Caki2 (cell line): ENCODE measurements at regions not wholly inside any gene's neighbourhood (a gene's known extent, or its start where the extent isn't known, plus 50 kb on each side); places are given as distances from the start of the nearest gene placed in this dataset.
"Not testable (repeated sequence)": the region's sequence is repeated elsewhere in the genome, so short reads cannot be mapped to it uniquely, and the experiment has no call there.

Experiments used
- DNase-seq: peaks from one replicate; pipeline ENCODE4 v3.0.0-alpha.2; 2015; ENCODE audit warnings: low read depth
- in situ Hi-C: cut with HindIII; loops from 2 replicates; pipeline ENCODE4 v1.10.0; 2016; ENCODE audit warnings: low sequenced_read_pairs, low pct_unique_long_range_greater_than_20kb, mixed read lengths

- no peak for DNase-seq
- in situ Hi-C loops = no loop called here
Observed at GRCh38 chr6:113009682-113010081, 662.6 kb downstream of the RFPL4B start.

GRCh38 chr6:113010196-113010989, 663.3 kb downstream of the RFPL4B start:
- no peak for DNase-seq
- in situ Hi-C loops = no loop called here

DNA sequence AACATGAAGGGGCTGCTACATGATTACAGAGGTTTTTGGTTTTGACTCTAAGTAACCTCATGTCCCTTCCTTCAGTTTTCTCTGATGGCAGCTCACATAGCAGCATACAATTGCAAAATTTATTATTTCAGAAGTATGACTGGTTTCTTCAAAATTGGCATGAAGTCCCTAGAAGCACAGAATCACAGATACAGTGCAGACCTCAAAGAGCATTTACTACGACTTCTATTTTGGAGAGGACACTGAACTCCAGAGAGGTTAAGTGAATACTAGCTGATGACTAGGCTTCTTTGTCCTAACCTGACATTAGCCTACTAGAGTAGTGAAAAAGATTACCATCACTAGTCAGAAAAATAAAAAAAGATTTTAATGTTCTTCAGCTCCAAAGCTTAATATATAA, 664.3 kb downstream of the RFPL4B start:
- DNase-seq = no peak
- in situ Hi-C loops = no loop called here

- no peak for DNase-seq
- in situ Hi-C loops = no loop called here
Observed at GRCh38 chr6:113011801-113012200, 664.7 kb downstream of the RFPL4B start.

- DNase-seq = no peak
- in situ Hi-C loops = no loop called here
Observed at GRCh38 chr6:113015249-113015648, 668.1 kb downstream of the RFPL4B start.

DNA sequence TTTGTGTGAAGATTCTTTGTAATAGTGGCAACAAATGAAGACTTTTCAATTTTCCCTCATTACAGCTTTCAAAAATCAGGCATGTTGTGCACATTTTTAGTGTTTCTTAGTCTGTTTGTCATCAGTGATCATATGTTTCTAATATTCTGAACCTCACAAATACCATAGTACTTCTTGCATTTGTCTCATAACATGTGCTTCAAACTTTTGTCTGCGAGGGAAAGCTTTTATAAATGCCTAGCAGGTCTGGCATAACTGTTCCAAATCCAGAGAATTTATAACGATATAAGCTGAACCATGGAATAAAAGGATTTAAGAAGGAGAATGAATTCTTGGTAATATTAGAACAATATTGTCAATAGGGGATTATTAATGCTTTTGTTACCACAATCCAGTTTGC, 670.2 kb downstream of the RFPL4B start:
- in situ Hi-C loops = no loop called here
- DNase-seq = no peak

DNA sequence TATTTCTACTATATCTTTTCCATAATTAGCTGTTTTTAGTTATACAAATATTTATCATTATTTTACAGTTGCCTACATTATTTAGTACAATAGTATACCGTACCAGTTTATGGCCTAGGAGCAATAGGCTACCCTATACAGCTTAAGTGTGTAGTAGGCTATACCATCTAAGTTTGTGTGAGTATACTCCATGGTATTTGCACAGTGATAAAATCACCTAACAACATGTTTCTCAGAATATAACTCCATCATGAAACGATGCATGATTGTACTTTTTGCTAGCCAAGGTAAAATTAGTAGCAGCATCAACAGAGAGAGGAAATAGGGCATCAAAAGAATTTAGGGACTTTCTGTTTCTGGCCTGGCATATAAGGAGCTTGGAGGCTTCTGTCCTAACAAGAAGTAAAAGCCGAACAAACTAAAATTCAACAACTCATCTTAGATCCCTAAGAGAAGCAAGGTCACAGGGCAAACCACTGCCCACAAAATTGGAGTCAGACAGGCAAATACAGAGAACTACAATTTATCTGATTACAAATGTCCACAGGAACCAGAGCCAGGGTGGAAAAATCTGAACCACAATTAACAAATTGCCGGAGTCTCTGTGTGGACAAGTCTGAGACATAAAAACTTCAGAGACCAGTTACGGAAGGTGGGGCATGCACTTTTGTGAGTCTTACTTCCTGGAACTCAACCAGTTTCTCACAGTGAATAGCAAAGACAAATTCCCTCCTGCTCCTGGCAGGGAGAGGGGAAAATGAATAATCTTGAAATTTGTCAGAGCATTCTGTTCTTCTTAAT, 671.4 kb downstream of the RFPL4B start:
- peak; percentile 1 for DNase-seq
- in situ Hi-C loops = no loop called here

DNA sequence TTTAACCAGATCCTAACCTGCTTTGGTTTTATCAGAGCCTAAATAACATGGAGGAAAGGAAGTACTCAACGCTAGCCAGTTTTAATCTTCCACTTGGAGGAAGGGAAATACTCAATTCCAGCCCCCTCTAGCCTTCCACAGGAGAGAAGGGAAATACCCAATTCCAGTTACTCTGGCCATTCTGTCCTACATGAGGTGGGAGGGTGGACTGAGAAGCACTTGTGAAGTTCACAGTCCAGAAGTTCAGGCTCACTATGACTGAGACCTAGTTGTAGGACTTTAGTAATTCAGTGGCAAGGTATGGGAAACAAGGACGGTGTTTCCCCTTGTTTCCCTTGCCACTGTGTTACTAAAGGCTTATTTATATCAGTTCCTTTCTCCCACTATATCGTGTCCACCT, 672.0 kb downstream of the RFPL4B start:
- no peak for DNase-seq
- in situ Hi-C loops = no loop called here

- no peak for DNase-seq
- in situ Hi-C loops = no loop called here
Observed at GRCh38 chr6:113027780-113028179, 680.6 kb downstream of the RFPL4B start.

- in situ Hi-C loops, DNase-seq: not testable (repeated sequence)
Observed at GRCh38 chr6:113029161-113029560, 682.0 kb downstream of the RFPL4B start.

GRCh38 chr6:113031591-113032238, 684.6 kb downstream of the RFPL4B start:
- DNase-seq = no peak
- in situ Hi-C loops = no loop called here

DNA sequence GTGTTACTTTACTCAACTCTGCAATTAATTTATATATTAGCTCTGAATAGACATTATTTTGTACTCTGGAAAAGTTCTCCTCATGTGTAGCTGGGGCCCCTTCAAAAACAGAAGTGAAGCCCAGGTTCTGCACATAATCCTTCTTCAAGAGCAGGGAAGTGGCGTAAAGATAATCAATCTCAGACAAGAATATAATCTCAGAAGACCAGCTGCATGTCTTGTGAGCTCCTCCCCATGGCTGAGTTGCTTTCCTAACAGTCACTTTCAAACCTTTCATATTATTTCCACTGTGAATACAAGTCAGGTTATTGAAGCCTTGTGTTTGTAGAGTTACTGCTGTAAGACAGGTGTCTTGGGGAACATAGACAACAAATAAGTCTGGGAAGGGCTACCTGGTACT, 691.9 kb downstream of the RFPL4B start:
- in situ Hi-C loops = no loop called here
- DNase-seq = no peak

- DNase-seq = no peak
Observed at GRCh38 chr6:113047148-113047547, 700.0 kb downstream of the RFPL4B start.

DNA sequence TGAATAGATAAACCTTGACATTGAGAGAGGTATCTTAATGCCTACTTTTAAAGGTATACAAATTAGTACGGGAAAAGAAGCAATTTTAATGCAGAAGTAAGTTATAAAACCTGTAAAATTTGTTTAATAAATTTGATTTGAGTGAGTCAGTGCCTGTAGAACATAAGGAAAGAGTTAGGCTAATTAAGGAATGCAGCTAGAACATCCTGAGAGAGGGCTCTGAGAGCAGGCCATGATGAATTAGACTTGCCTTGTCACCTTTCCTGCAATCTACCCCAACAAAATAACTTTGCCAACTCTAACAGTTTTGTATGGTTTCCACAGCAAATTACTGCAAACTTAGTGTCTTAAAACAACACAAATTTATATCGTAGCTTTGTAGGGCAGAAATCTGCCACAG, 700.8 kb downstream of the RFPL4B start:
- in situ Hi-C loops = no loop called here
- DNase-seq = no peak

More at GRCh38 chr6:113047148-113047547, 700.0 kb downstream of the RFPL4B start:
- in situ Hi-C loops = no loop called here

DNA sequence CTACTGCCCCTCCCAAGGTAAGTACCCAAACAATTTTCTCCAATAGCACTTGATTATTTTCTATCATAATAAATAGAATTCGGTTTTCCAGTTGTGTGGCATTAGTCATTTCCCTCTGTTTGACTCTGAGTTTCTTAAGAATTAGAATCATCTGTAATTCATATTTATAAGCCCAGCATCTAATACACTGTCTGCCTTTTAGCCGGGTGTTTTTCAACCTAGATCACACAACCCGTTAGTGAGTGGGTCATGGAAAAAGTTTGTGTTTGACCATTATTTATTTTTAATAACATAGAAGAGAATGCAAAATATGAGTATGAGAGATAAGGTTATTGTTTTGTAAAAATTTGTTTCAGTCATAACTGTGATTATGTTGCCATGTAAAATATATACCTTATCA, 701.6 kb downstream of the RFPL4B start:
- in situ Hi-C loops = no loop called here

DNA sequence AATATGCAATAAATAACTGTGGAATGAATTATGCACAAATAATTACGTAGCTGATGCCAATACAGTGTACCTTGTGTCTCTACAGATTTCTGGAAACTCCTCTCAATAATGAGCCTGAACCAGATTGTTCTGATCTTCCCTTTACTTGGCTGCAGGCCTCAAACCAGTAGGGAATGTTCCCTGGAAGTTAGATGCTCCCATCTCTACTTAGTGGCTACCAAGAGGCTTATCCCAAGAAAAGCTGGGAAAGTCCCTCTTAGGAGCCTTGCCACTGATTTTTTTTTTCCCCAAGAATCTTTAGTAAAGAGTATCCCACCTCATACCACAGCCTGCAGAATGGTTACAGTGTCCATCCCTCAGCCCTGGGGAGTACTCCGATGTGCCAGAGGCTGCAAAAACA, 702.1 kb downstream of the RFPL4B start:
- no peak for DNase-seq
- in situ Hi-C loops = no loop called here

More for the DNA sequence above, 701.6 kb downstream of the RFPL4B start:
- no peak for DNase-seq

DNA sequence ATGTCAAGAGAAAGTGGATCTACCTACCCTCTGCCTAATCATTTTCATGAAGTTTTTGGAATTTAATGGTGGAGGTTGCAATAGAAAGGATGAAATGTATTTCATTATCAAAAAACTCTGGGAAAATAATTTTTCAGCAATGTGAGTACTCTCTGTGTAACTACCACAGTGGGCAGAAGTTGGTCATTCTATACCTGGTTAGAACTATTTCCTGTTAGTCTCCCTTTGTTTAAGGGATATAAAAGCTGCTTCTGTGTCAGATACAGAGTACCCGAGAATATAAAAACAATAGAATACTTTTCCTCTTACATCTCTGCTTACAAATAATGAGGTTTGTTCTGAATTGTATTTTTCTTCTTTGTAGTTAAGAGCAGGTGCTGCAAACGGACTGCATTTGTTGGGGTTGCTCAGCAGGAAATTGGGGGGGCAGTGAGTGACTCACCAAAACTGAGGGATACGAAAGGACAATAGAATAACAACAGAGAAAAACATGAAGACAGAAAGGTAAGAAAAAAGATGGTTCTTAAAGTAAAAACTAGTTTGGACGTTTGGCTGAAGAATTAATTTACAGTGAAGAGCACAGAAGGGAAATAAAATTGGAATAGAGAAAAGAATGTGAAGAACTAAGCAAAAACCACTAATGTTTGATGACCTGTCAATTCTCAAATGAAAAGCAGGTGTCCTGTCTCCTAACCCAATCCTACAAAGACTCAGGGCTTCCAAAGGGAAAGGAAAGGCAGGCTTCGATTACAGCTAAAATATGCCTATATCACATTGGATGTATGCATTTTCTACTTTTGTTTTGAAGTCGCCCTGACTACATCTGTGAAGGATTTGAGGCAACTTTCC, 703.1 kb downstream of the RFPL4B start:
- DNase-seq = no peak

GRCh38 chr6:113050979-113051378, 703.8 kb downstream of the RFPL4B start:
- in situ Hi-C loops = no loop called here
- DNase-seq = no peak

More for the DNA sequence above, 703.1 kb downstream of the RFPL4B start:
- in situ Hi-C loops = no loop called here
